ENCODE measurements at regions not wholly inside any gene's neighbourhood (a gene's known extent, or its start where the extent isn't known, plus 50 kb on each side); places are given as distances from the start of the nearest gene placed in this dataset.

GRCh38 chr7:93632371-93632770, 57.8 kb upstream of the CALCR start:
- H3K9me3 Mint-ChIP-seq = no peaks in the 10 kb centered on the region; a peak in 3 of 5 replicates
- H3K79me2 ChIP-seq (ENCODE audit: insufficient read depth, low read length) = no peaks in the 10 kb centered on the region
- H3K9ac ChIP-seq (ENCODE audit: extremely low read depth, insufficient read length, low read length) = no peak overlapping the region
- H4K8ac ChIP-seq (replicated peaks; ENCODE audit: insufficient read length, low read depth, low read length) = no peak overlapping the region
- H2BK120ac ChIP-seq (ENCODE audit: low read depth, low read length, poor library complexity, severe bottlenecking) = no peak overlapping the region
- no peak overlapping the region for H3K23ac ChIP-seq (ENCODE audit: insufficient read length, low read depth, low read length)
- no peak overlapping the region for H2BK15ac ChIP-seq (ENCODE audit: low read depth, low read length)
- H3K27ac ChIP-seq (ENCODE audit: insufficient read length, low read depth, low read length) = no peak overlapping the region
- H3K79me1 ChIP-seq (ENCODE audit: insufficient read depth, low read depth, low read length, poor library complexity, severe bottlenecking) = no peaks in the 10 kb centered on the region
- TF ChIP-seq, protein P1, sequence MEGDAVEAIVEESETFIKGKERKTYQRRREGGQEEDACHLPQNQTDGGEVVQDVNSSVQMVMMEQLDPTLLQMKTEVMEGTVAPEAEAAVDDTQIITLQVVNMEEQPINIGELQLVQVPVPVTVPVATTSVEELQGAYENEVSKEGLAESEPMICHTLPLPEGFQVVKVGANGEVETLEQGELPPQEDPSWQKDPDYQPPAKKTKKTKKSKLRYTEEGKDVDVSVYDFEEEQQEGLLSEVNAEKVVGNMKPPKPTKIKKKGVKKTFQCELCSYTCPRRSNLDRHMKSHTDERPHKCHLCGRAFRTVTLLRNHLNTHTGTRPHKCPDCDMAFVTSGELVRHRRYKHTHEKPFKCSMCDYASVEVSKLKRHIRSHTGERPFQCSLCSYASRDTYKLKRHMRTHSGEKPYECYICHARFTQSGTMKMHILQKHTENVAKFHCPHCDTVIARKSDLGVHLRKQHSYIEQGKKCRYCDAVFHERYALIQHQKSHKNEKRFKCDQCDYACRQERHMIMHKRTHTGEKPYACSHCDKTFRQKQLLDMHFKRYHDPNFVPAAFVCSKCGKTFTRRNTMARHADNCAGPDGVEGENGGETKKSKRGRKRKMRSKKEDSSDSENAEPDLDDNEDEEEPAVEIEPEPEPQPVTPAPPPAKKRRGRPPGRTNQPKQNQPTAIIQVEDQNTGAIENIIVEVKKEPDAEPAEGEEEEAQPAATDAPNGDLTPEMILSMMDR (conservative IDR thresholded peaks at IDR 0.05) = no peak
- DNase-seq = no peak
- no peak overlapping the region for H3K14ac ChIP-seq (ENCODE audit: insufficient read depth, low read length)
- H3K27me3 ChIP-seq (ENCODE audit: insufficient read depth, low read length) = no peaks in the 10 kb centered on the region
- H3K4me3 Mint-ChIP-seq = no peak overlapping the region
- no peak overlapping the region for H2BK20ac ChIP-seq (ENCODE audit: low read depth, low read length, poor library complexity, severe bottlenecking)
- no peak overlapping the region for H3K56ac ChIP-seq (ENCODE audit: insufficient read length, low read depth, low read length)
- WGBS (ENCODE audit: extremely low coverage, insufficient read length, low lambda C conversion rate) = no CpG with 5 or more reads among the region's 1 CpG
- no peak overlapping the region for H4K5ac ChIP-seq (ENCODE audit: insufficient read length, low read depth, low read length)
- H3K36me3 Mint-ChIP-seq (ENCODE audit: insufficient read depth in 1 of 3, low read depth in 3 of 3) = peaks cover 0 to 16% (median 3%) of the 10 kb centered on the region in 3 experiments; a peak in 6 of 7 replicates
- H3K9me3 ChIP-seq (ENCODE audit: control insufficient read depth, low read depth, low read length) = no peaks in the 10 kb centered on the region
- no peak overlapping the region for H3K18ac ChIP-seq (ENCODE audit: insufficient read length, low read depth, low read length)
- no peaks in the 10 kb centered on the region for H4K20me1 ChIP-seq (ENCODE audit: control insufficient read depth, insufficient read depth, insufficient read length)
- no peak overlapping the region for H2BK12ac ChIP-seq (ENCODE audit: insufficient read length, low read depth, low read length)
- H2BK5ac ChIP-seq (ENCODE audit: insufficient read length, low read length) = no peak overlapping the region
- no peaks in the 10 kb centered on the region for H3K27me3 Mint-ChIP-seq (ENCODE audit: low read depth)
- no peak overlapping the region for H3T11ph ChIP-seq (ENCODE audit: low read length)
- no peak overlapping the region for H4K91ac ChIP-seq (ENCODE audit: insufficient read length, low read depth, low read length)
- no peak overlapping the region for H3K4ac ChIP-seq (ENCODE audit: low read depth, low read length)
- peaks cover 11 to 35% of the 10 kb centered on the region in 2 experiments for H3K4me1 Mint-ChIP-seq
- no peaks in the 10 kb centered on the region for H3K23me2 ChIP-seq (ENCODE audit: insufficient read length, low read depth, low read length, poor library complexity, severe bottlenecking)
- H2AFZ ChIP-seq (ENCODE audit: low read length) = no peak overlapping the region
- peaks cover 2% of the 10 kb centered on the region; the same call in 1 of the 2 replicates for H3K4me1 ChIP-seq (ENCODE audit: insufficient read depth, low read length)
- H3K4me2 ChIP-seq (ENCODE audit: insufficient read depth, insufficient read length, low read length) = no peak overlapping the region
- H2AK5ac ChIP-seq (ENCODE audit: insufficient read length, low read length) = no peak overlapping the region
- H3K27ac Mint-ChIP-seq = no peak overlapping the region

All from H9 (cell line).